ENCODE measurements at regions not wholly inside any gene's neighbourhood (a gene's known extent, or its start where the extent isn't known, plus 50 kb on each side); places are given as distances from the start of the nearest gene placed in this dataset.
A peak's percentile ranks its signal among the peaks of the same experiment; 100 is the strongest.

DNA sequence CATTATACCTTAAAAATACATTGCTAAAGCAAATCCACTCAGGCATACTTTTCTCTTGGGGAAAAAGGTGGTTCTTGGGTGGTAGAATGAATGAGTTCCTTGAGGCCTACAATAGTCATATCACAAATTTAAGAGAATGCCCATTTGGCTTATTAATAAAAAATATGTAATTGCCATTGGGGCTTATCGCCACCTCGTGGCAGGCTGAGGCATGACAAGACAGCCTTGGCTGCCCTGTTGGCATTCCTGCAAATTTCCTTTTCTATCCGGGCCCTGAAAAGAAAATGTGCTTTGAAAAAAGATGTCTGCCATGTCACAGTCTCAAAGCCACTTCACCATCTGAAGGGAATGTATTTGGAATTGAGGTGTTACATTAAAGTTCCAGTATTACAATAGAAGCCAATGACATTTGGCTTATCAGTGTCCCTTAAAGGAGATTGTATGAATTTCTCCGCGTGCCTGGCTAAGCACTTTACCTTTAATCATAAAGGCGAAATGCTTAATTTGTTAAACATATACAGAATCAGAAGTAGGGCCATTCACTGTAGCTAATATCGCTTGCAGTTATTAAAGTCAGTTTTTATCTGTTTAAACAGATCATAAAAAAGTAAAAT is 188.3 kb upstream of the ZFP64 start:
- TF ChIP-seq, protein P1, sequence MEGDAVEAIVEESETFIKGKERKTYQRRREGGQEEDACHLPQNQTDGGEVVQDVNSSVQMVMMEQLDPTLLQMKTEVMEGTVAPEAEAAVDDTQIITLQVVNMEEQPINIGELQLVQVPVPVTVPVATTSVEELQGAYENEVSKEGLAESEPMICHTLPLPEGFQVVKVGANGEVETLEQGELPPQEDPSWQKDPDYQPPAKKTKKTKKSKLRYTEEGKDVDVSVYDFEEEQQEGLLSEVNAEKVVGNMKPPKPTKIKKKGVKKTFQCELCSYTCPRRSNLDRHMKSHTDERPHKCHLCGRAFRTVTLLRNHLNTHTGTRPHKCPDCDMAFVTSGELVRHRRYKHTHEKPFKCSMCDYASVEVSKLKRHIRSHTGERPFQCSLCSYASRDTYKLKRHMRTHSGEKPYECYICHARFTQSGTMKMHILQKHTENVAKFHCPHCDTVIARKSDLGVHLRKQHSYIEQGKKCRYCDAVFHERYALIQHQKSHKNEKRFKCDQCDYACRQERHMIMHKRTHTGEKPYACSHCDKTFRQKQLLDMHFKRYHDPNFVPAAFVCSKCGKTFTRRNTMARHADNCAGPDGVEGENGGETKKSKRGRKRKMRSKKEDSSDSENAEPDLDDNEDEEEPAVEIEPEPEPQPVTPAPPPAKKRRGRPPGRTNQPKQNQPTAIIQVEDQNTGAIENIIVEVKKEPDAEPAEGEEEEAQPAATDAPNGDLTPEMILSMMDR (conservative IDR thresholded peaks at IDR 0.05; ENCODE audit: low read depth, low read length) = peak; percentile 90
- no peak overlapping the region for H3K4me3 ChIP-seq (ENCODE audit: low read length)
- DNase-seq (ENCODE audit: low read depth) = no peak

DNA sequence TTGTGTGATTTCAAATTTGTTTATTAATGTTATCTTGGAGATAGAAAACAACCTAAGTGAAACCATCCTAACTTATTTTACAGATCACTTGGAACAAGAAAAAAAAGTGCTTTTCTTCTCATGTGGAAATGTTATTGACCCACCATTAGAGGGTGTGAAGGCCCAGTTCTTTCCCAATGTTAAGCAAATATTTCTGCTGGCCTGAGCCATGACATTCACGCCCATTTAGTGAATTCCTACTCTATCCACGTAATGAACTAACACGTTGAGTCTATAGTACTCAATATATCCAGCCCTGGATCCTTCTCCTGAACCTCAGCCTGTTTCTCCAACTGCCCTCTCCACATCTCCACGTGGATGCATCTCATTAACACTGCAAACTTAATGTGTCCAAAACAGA is 180.6 kb upstream of the ZFP64 start:
- DNase-seq (ENCODE audit: low read depth) = no peak
- TF ChIP-seq, protein P1 (conservative IDR thresholded peaks at IDR 0.05; ENCODE audit: low read depth, low read length) = no peak
- H3K4me3 ChIP-seq (ENCODE audit: low read length) = no peak overlapping the region

DNA sequence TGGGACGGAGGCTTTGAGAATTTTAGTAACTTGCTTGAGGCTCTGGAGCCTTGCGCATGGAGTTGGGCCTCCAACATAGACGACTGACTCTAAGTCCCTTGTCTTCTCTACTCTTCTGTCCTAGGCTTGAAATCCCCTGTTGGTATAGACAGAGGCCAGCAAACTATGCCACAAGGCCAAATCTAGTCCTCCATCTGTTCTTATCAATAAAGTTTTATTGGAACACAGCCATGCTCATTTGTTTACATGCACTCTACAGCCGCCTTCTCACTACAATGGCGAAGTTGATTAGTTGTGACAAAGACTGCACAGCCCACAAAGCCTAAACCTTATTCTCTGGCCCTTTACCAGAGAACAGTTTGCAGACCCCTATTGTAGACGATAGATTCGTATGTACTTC is 174.1 kb upstream of the ZFP64 start:
- TF ChIP-seq, protein P1 (conservative IDR thresholded peaks at IDR 0.05; ENCODE audit: low read depth, low read length) = no peak
- H3K4me3 ChIP-seq (ENCODE audit: low read length) = no peak overlapping the region
- no peak for DNase-seq (ENCODE audit: low read depth)

DNA sequence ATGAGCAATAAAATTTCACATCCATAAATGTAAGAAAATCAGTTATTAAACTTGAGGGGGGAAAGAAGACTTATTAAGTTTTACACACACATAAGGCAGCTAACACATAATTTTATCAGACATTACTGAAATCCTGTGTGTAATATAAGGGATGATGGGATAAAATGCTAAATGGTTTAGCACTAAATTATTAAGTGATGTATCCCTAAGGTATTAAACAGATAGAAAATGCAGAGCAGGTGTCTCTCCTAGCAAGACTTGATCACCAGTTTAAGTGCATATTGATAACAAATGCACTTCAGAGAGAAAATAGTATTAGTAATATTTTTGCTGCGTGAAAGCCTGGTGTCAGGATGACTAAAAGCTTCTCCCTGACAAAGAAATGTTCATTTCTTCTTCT is 172.8 kb upstream of the ZFP64 start:
- no peak overlapping the region for H3K4me3 ChIP-seq (ENCODE audit: low read length)
- TF ChIP-seq, protein P1 (conservative IDR thresholded peaks at IDR 0.05; ENCODE audit: low read depth, low read length) = no peak
- DNase-seq (ENCODE audit: low read depth) = no peak

DNA sequence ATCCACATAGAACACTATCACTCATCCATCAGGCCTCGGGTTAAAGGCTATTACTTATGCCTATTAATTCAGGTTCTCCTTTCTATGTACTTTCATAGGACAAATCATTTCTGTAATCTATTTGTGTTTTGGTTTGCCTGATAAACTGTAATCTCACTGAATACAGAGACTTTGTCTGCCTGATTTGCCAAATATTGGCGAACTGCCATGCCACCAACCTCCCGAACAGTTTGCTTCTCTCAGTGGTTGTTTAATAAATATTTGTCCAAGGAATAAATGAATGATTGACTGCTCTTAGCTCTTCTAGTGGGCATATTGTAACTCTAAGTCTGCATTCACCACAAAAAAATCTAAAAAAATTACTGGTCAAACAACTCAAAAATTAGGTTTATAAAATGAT is 170.1 kb upstream of the ZFP64 start:
- no peak for DNase-seq (ENCODE audit: low read depth)

DNA sequence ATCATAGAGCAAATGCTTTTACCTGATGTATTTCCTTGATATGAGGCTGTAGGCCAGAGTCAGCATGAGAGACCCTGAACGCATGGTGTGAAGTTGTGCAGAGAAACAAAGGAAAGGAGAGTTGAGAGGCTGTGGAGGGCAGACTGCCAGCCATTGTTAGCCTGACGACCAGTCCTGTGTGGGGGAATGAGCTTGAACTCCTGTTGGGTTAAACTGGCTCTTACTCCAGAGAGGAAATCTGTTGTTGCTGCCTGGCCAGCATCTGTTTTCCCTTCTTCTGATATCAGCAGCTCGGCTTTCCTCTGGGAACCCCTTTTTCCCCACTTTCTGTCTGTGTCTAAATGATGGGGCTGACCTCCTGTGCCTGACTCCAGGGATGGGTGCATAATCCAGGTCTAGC is 158.2 kb upstream of the ZFP64 start:
- TF ChIP-seq, protein P1 (conservative IDR thresholded peaks at IDR 0.05; ENCODE audit: low read depth, low read length) = no peak
- no peak overlapping the region for H3K4me3 ChIP-seq (ENCODE audit: low read length)
- no peak for DNase-seq (ENCODE audit: low read depth)

More for the DNA sequence above, 170.1 kb upstream of the ZFP64 start:
- TF ChIP-seq, protein P1 (conservative IDR thresholded peaks at IDR 0.05; ENCODE audit: low read depth, low read length) = no peak
- no peak overlapping the region for H3K4me3 ChIP-seq (ENCODE audit: low read length)

DNA sequence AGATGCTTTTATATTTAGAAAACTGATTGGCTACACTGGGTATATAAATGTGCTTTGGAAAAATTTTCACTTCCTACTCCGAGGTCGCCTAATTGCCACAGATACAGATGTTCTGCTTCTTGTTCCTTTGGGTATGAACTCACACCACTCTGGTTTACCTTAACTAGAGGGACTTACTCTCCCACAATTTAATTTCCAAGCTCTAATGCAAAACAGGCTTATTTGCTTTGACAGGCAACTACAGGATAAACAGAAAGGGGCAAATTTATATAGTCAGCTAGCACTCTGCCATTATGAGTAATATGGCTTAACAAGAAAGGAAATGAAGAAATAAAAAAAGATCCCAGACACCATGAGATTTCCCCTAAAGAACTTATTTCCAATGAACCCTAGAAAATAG is 156.9 kb upstream of the ZFP64 start:
- no peak overlapping the region for H3K4me3 ChIP-seq (ENCODE audit: low read length)
- no peak for DNase-seq (ENCODE audit: low read depth)
- TF ChIP-seq, protein P1 (conservative IDR thresholded peaks at IDR 0.05; ENCODE audit: low read depth, low read length) = no peak
